Aorta (tissue), 5 donors: ENCODE measurements at regions not wholly inside any gene's neighbourhood (a gene's known extent, or its start where the extent isn't known, plus 50 kb on each side); places are given as distances from the start of the nearest gene placed in this dataset.

Source experiments
- ATAC-seq: fragments of 200-7000 bp; cut with Tn5 transposase; one replicate; pipeline ENCODE4 v1.9.1; 2022; ENCODE audit warnings: moderate library complexity; ENCODE audit not compliant: low FRiP score
- DNase-seq, 2 donors: peaks; one replicate each; pipeline ENCODE4 v3.0.0-alpha.2; 2020
- H3K27ac ChIP-seq, 2 donors: one replicate each; pipeline ENCODE4 v1.5.1; 2013; ENCODE audit warnings: low read length in 2 of 2, mild to moderate bottlenecking in 2 of 2, moderate library complexity in 2 of 2, control low read depth in 1 of 2, inconsistent platforms in 1 of 2, low read depth in 1 of 2
- H3K27me3 ChIP-seq, 2 donors: one replicate each; pipeline ENCODE4 v1.6.1; 2013; ENCODE audit warnings: control low read depth in 1 of 2, low read length in 1 of 2, mild to moderate bottlenecking in 1 of 2, moderate library complexity in 1 of 2; ENCODE audit not compliant: insufficient read depth in 2 of 2, control insufficient read depth in 1 of 2
- H3K36me3 ChIP-seq, 2 donors: one replicate each; pipeline ENCODE4 v1.6.1; 2013; ENCODE audit warnings: control low read depth in 1 of 2, low read length in 1 of 2, mild to moderate bottlenecking in 1 of 2; ENCODE audit not compliant: insufficient read depth in 2 of 2, control insufficient read depth in 1 of 2
- H3K4me1 ChIP-seq, 2 donors: one replicate each; pipeline ENCODE4 v1.6.1; 2013; ENCODE audit warnings: low read length in 2 of 2, control low read depth in 1 of 2, mild to moderate bottlenecking in 1 of 2, moderate library complexity in 1 of 2; ENCODE audit not compliant: insufficient read depth in 2 of 2, control insufficient read depth in 1 of 2
- H3K4me3 ChIP-seq, 2 donors: one replicate each; pipeline ENCODE4 v1.5.1; 2013; ENCODE audit warnings: low read length in 2 of 2, control low read depth in 1 of 2, mild to moderate bottlenecking in 1 of 2
- H3K9me3 ChIP-seq: one replicate; pipeline ENCODE4 v1.6.1; 2013; ENCODE audit warnings: mild to moderate bottlenecking, low read length; ENCODE audit not compliant: control insufficient read depth
- WGBS, 2 donors: extraction: QIAGEN DNeasy Blood & Tissue Kit; methylation state at CpG; one replicate each; pipeline ENCODE4 v1.1.7; 2013; 5-methylcytosine and 5-hydroxymethylcytosine counted together
- intact Hi-C, 2 donors: fragments of 100-400 bp; cut with DNase I; formaldehyde crosslinking; loops; one replicate each; pipeline versions ENCODE4 v1.14.2 to v1.15.0; 2022
- donor health status: healthy with polysubstance abuse.
- donor health status: Bipolar disorder and iron deficiency.
- donor health status: DM: no; HTN: no; CAD: no.
- donor health status: DM: no; HTN: no; CAD: no.
- donor health status: DM: yes; HTN: yes; CAD: no.

DNA sequence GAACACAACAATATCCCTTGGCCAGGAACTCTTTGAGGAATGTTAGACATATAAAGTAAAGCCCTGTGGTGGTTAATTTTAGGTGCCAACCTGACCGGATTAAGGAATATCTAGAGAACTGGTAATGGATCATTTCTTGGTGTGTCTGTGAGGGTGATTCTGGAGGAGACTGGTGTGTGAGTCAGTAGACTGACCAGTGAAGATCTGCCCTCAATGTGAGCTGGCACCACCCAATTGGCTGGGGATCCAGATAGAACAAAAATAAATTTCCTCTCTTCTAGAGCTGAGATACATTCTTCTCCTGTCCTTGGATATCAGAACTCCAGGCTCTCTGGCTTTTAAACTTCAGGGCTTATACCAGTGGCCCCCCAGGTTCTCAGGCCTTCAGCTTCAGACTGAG, 56.2 kb upstream of the TNPO1 start:
- Histone ChIP-seq H3K4me1 (no peaks in the 10 kb centered on the region), H3K36me3 (no peaks in the 10 kb centered on the region), H3K27ac (no peak overlapping the region), H3K27me3 (no peaks in the 10 kb centered on the region), H3K9me3 (peaks cover 2% of the 10 kb centered on the region), H3K4me3 (no peak overlapping the region)
- WGBS, 2 donors = 39 to 89% methylated on average over 1 of the region's 1 CpG
- intact Hi-C loops = no loop called here
- ATAC-seq (no peak), DNase-seq (no peak)

DNA sequence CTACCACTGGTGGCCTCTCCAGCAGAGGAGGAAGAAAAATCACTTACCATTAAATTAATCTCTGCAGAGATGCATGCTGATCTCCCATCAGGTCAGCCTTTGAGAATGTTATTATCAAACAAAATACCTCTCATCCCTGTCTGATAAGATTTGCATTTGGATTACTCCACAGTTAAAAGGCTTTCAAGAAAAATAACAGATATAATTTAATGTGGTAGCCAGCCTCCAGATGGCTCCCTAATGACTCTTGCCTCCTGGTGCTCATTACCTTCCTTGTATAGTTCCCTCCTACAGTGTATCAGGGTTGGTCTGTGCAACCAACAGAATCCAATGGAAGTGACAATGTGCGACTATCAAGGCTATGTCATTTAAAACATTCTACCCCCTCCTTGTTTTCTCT, 63.6 kb upstream of the TNPO1 start:
- Histone ChIP-seq H3K27ac (no peak overlapping the region), H3K4me1 (no peaks in the 10 kb centered on the region), H3K4me3 (no peak overlapping the region), H3K27me3 (no peaks in the 10 kb centered on the region), H3K36me3 (no peaks in the 10 kb centered on the region), H3K9me3 (no peaks in the 10 kb centered on the region)
- 93 to 96% methylated on average over 1 of the region's 1 CpG for WGBS, 2 donors
- no peak for DNase-seq
- no peak for ATAC-seq
- intact Hi-C loops = no loop called here

DNA sequence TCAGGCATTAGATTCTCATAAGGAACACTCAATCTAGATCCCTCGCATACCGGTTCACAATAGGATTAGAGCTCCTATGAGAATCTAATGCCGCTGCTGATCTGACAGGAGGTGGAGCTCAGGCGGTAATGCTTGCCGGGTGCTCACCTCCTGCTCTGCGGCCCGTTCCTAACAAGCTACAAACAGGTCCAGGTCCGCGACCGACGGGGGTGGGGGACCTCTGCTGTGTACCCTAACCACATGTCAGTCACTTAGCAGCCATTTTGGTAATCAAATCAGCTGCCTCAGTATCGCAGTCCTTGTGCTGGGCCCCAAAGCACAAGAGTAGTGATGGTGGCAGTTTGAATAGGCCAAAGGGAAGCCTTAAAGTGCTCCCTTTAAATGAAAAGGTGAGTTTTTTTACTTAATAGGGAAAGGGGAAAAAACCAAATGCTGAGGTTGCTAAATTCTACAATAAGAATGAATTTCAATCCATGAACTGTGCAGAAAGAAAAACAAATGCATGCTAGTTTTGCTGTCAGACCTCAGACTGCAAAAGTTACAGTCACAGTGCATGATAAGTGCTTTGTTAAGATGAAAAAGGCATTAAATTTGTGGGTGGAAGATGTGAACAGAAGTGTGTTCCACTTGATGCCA, 67.0 kb upstream of the TNPO1 start:
- no peaks in the 10 kb centered on the region for H3K36me3 ChIP-seq
- no peaks in the 10 kb centered on the region for H3K4me1 ChIP-seq
- no peaks in the 10 kb centered on the region for H3K9me3 ChIP-seq
- no peak overlapping the region for H3K4me3 ChIP-seq
- H3K27ac ChIP-seq = no peak overlapping the region
- H3K27me3 ChIP-seq = no peaks in the 10 kb centered on the region
- ATAC-seq (no peak), DNase-seq (no peak)
- intact Hi-C loops = no loop called here
- WGBS, 2 donors = 84 to 89% methylated on average over 12 of the region's 12 CpGs

DNA sequence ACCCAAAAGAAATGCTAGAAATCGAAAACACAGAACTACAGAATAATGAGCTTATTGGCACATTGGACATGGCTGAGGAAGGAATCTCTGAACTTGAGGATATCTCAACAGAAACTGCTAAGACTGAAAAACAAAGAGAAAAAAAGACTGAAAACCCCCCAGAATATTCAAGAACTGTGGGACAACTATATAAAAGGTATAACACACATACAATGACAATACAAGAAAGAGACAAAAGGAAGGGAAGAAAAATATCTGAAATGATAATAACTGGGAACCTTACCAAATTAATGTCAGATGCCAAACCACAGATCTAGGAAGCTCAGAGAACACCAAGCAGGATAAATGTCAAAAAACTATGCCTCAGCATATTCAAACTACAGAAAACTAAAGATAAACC, 68.6 kb upstream of the TNPO1 start:
- Histone ChIP-seq H3K36me3 (no peaks in the 10 kb centered on the region), H3K27me3 (no peaks in the 10 kb centered on the region), H3K4me1 (no peaks in the 10 kb centered on the region), H3K9me3 (no peaks in the 10 kb centered on the region), H3K27ac (no peak overlapping the region), H3K4me3 (no peak overlapping the region)
- no peak for DNase-seq
- WGBS, 2 donors = 97% methylated on average over 1 of the region's 1 CpG
- no peak for ATAC-seq
- intact Hi-C loops = no loop called here

DNA sequence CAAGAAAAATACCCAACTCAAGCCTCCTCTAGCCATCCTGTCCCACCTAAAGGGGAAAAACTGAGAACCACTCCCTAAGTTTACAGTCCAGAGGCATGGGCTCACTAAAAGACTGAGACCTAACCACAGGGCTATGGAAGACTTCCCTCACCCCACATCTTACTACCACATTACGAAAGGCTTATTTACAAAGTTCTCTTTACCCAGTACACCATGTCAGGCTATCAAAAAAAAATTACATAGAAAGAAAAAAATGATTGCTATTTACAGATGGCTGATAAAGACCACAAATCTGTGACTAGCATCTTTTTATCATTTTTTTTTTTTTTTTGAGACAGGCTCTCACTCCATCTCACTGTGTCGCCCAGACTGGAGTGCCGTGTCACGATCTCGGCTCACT, 69.7 kb upstream of the TNPO1 start:
- no peaks in the 10 kb centered on the region for H3K36me3 ChIP-seq
- no peak overlapping the region for H3K4me3 ChIP-seq
- ATAC-seq (no peak), DNase-seq (no peak)
- H3K4me1 ChIP-seq = no peaks in the 10 kb centered on the region
- intact Hi-C loops = no loop called here
- H3K27ac ChIP-seq = no peak overlapping the region
- H3K9me3 ChIP-seq = no peaks in the 10 kb centered on the region
- no peaks in the 10 kb centered on the region for H3K27me3 ChIP-seq
- WGBS, 2 donors = 93 to 94% methylated on average over 5 of the region's 5 CpGs

GRCh38 chr5:72744136-72744535, 72.3 kb upstream of the TNPO1 start:
- H3K36me3 ChIP-seq = no peaks in the 10 kb centered on the region
- H3K27me3 ChIP-seq = no peaks in the 10 kb centered on the region
- DNase-seq (no peak), ATAC-seq (no peak)
- no peak overlapping the region for H3K4me3 ChIP-seq
- intact Hi-C loops = no loop called here
- no peak overlapping the region for H3K27ac ChIP-seq
- WGBS, 2 donors = 78 to 84% methylated on average over 4 of the region's 4 CpGs
- no peaks in the 10 kb centered on the region for H3K4me1 ChIP-seq
- no peaks in the 10 kb centered on the region for H3K9me3 ChIP-seq

GRCh38 chr5:72741805-72742204, 74.7 kb upstream of the TNPO1 start:
- intact Hi-C loops = no loop called here
- Histone ChIP-seq H3K27me3 (no peaks in the 10 kb centered on the region), H3K4me3 (no peak overlapping the region), H3K27ac (no peak overlapping the region), H3K9me3 (no peaks in the 10 kb centered on the region), H3K4me1 (no peaks in the 10 kb centered on the region), H3K36me3 (no peaks in the 10 kb centered on the region)
- ATAC-seq (no peak), DNase-seq (no peak)

DNA sequence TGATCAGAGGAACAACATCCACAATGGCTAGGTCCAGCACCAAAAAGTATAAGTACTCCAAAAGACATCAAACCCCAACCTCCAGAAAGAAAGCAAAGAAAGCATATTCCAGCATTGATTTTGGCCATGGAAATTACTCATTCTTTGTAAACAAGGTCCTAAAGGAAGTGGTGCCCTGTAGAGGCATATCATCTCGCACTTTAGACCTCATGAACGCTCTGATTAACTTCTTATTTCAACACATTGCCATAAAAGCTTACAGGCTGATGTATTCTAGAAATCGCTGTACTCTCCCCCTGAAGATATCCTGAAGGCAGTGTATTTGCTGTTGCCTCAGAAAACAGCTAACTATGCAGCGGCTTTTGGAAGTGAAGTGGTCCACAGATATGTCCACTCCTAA, 82.7 kb upstream of the TNPO1 start:
- ATAC-seq = no peak
- Histone ChIP-seq H3K9me3 (no peaks in the 10 kb centered on the region), H3K4me1 (no peaks in the 10 kb centered on the region), H3K27me3 (no peaks in the 10 kb centered on the region), H3K36me3 (no peaks in the 10 kb centered on the region), H3K27ac (no peak overlapping the region), H3K4me3 (no peak overlapping the region)
- WGBS, 2 donors = 77 to 78% methylated on average over 4 of the region's 4 CpGs
- no peak for DNase-seq
- intact Hi-C loops = no loop called here

- H3K4me1 ChIP-seq = no peaks in the 10 kb centered on the region
- H3K36me3 ChIP-seq = no peaks in the 10 kb centered on the region
- intact Hi-C loops = no loop called here
- no peak overlapping the region for H3K27ac ChIP-seq
- H3K4me3 ChIP-seq = no peak overlapping the region
- H3K9me3 ChIP-seq = no peaks in the 10 kb centered on the region
- no peaks in the 10 kb centered on the region for H3K27me3 ChIP-seq
- ATAC-seq (no peak), DNase-seq (no peak)
Observed at GRCh38 chr5:72723581-72723980, 92.9 kb upstream of the TNPO1 start.
